ENCODE measurements at regions not wholly inside any gene's neighbourhood (a gene's known extent, or its start where the extent isn't known, plus 50 kb on each side); places are given as distances from the start of the nearest gene placed in this dataset.
"Not testable (repeated sequence)": the region's sequence is repeated elsewhere in the genome, so short reads cannot be mapped to it uniquely, and the experiment has no call there.

DNA sequence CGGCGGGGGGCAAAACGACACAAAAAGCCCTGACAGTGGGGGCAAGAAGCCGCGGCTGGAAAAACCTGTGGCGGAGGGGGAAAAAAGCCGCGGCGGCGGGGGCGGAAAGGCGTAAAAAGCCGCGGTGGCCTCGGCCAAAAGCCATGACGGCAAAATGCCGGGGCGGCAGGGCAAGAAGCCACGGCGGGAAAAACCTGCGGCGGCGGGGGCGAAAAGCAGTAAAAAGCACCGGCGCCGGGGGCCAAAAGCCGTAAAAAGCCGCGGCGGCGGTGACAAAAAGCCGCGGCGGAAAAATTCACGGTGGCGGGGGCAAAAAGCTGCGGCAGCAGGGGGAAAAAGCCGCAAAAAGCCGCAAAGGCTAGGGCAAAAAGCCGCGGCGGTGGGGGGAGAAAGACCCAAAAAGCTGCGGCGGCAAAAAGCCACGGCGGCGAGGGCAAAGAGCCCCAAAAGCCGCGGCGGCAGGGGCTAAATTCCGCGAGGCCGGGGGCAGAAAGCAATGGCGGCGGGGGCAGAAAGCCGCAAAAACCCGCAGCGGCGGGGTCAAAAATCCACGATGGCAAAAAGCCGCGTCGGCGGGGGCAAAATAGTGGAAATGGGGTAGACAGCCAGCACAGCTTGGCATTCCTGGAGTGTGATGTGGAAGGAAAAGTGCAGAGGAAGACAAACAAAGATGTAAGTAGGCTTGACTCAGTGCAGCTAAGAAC lies 167.5 kb upstream of the TP53TG3D start:
- H3K4me3 ChIP-seq (ENCODE audit: low read depth, low read length) = peak overlapping the region; percentile 28
- not testable (repeated sequence) for DNase-seq (ENCODE audit: low read depth)

- not testable (repeated sequence) for DNase-seq (ENCODE audit: low read depth)
- H3K4me3 ChIP-seq (ENCODE audit: low read depth, low read length) = peak overlapping the region; percentile 41; the same call in 1 of the 2 replicates
Observed at GRCh38 chr16:32115562-32115961, 137.5 kb upstream of the TP53TG3D start.

DNA sequence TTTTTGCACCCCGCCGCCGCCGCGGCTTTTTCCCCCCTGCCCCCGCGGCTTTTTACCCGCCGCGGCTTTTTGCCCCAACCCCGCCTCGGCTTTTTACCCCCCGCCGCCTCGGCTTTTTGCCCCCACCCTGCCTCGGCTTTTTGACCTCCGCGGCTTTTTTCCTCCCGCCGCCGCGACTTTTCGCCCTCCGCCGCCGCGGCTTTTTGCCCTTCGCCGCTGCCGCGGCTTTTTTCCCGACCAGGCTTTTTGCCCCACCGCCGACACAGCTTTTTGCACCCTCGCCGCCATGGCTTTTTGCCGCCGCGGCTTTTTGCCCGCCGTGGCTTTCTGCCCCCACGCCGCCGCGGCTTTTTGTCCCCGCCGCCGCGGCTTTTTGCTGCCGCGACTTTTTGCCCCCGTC lies 137.0 kb upstream of the TP53TG3D start:
- peak overlapping the region; percentile 41 for H3K4me3 ChIP-seq (ENCODE audit: low read depth, low read length)
- DNase-seq (ENCODE audit: low read depth) = no peak
- no peak for TF ChIP-seq CTCF (IDR thresholded peaks at IDR 0.05; ENCODE audit: insufficient read depth, low read depth, low read length, missing control alignments)

GRCh38 chr16:32116533-32116932 lies 136.6 kb upstream of the TP53TG3D start:
- H3K4me3 ChIP-seq (ENCODE audit: low read depth, low read length); DNase-seq (ENCODE audit: low read depth): not testable (repeated sequence)

- DNase-seq (ENCODE audit: low read depth); H3K4me3 ChIP-seq (ENCODE audit: low read depth, low read length): not testable (repeated sequence)
Observed at GRCh38 chr16:32120372-32120771, 132.7 kb upstream of the TP53TG3D start.

GRCh38 chr16:32120779-32121178 lies 132.3 kb upstream of the TP53TG3D start:
- not testable (repeated sequence) for DNase-seq (ENCODE audit: low read depth); H3K4me3 ChIP-seq (ENCODE audit: low read depth, low read length)

- not testable (repeated sequence) for DNase-seq (ENCODE audit: low read depth); H3K4me3 ChIP-seq (ENCODE audit: low read depth, low read length)
Observed at GRCh38 chr16:32121273-32121900, 131.7 kb upstream of the TP53TG3D start.

- not testable (repeated sequence) for DNase-seq (ENCODE audit: low read depth); H3K4me3 ChIP-seq (ENCODE audit: low read depth, low read length)
Observed at GRCh38 chr16:32152434-32152833, 100.7 kb upstream of the TP53TG3D start.

GRCh38 chr16:32187918-32188669 lies 65.0 kb upstream of the TP53TG3D start:
- not testable (repeated sequence) for H3K4me3 ChIP-seq (ENCODE audit: low read depth, low read length); DNase-seq (ENCODE audit: low read depth)

- H3K4me3 ChIP-seq (ENCODE audit: low read depth, low read length); DNase-seq (ENCODE audit: low read depth): not testable (repeated sequence)
Observed at GRCh38 chr16:32202585-32202984, 50.5 kb upstream of the TP53TG3D start.

Measured in GM12865 (cell line).